Endothelial cell of umbilical vein (primary cell): ENCODE measurements at regions not wholly inside any gene's neighbourhood (a gene's known extent, or its start where the extent isn't known, plus 50 kb on each side); places are given as distances from the start of the nearest gene placed in this dataset.

Experiments
- BruUV-seq: library from RNA; stranded (reverse); fragments of 400-500 nt; replicated peaks from 2 replicates; lab custom pipeline; 2021; lab: Mats Ljungman, UMichigan
- CTCF ChIA-PET: fragments of 300-600, 350-600 bp; sonication (Branson Sonifier 250); formaldehyde crosslinking; loops from one replicate; lab custom pipeline; 2021; ENCODE audit warnings: antibody characterized with exemption, inconsistent platforms; lab: Charles Lee
- POLR2A ChIA-PET: fragments of 300-600, 350-600 bp; sonication (Branson Sonifier 250); formaldehyde crosslinking; loops from one replicate; lab custom pipeline; 2021; ENCODE audit warnings: antibody characterized with exemption, inconsistent platforms; lab: Charles Lee
- DNase-seq: peaks from one replicate; pipeline ENCODE4 v3.0.0-alpha.2; 2011; ENCODE audit warnings: low read depth, low spot score
- FAIRE-seq: peaks from 2 replicates; lab custom pipeline; 2011; peaks lifted over from hg19 to GRCh38; lab: Jason Lieb, UNC
- H2AFZ ChIP-seq: 2 replicates; pipeline ENCODE4 v1.6.0; 2012; ENCODE audit warnings: low read depth, low read length, control low read depth, inconsistent platforms
- H3K27ac ChIP-seq: 2 replicates; pipeline ENCODE4 v1.5.1; 2011; ENCODE audit warnings: low read depth, mild to moderate bottlenecking, control low read depth, low read length, moderate library complexity; ENCODE audit not compliant: insufficient read depth
- H3K27me3 ChIP-seq, 2 experiments: 2 replicates each; pipeline versions ENCODE4 v1.6.0 to v1.6.1; 2011; ENCODE audit warnings: low read length in 2 of 2, mixed read lengths in 1 of 2; ENCODE audit not compliant: control insufficient read depth in 2 of 2, insufficient read depth in 2 of 2
- H3K36me3 ChIP-seq, 2 experiments: 2 replicates in 1 of 2; 3 replicates in 1 of 2; pipeline ENCODE4 v1.5.1; 2011; ENCODE audit warnings: low read length in 2 of 2, mild to moderate bottlenecking in 1 of 2, moderate library complexity in 1 of 2; ENCODE audit not compliant: control insufficient read depth in 2 of 2, insufficient read depth in 2 of 2; ENCODE audit errors: extremely low read depth in 1 of 2
- H3K4me1 ChIP-seq: 3 replicates; pipeline ENCODE4 v1.5.1; 2011; ENCODE audit warnings: mild to moderate bottlenecking, low read length; ENCODE audit not compliant: control insufficient read depth, insufficient read depth; ENCODE audit errors: extremely low read depth
- H3K4me2 ChIP-seq: 2 replicates; pipeline ENCODE4 v1.6.1; 2011; ENCODE audit warnings: low read length, control low read depth, mixed read lengths; ENCODE audit not compliant: insufficient read depth
- H3K4me3 ChIP-seq, 3 experiments: fragments of 200-600 bp in 1 of 3; sonication (generic), shearing (Covaris generic) in 1 of 3; replicated peaks in 1 of 3; 2 replicates each; pipeline ENCODE4 v1.5.1; 2011 to 2016; ENCODE audit warnings: control low read depth in 3 of 3, low read length in 3 of 3, mild to moderate bottlenecking in 2 of 3, inconsistent platforms in 1 of 3, low read depth in 1 of 3, moderate library complexity in 1 of 3; ENCODE audit not compliant: insufficient read depth in 1 of 3
- H3K79me2 ChIP-seq: 2 replicates; pipeline ENCODE4 v1.6.0; 2012; ENCODE audit warnings: low read length, inconsistent platforms; ENCODE audit not compliant: control insufficient read depth, insufficient read depth
- H3K9ac ChIP-seq: replicated peaks from 2 replicates; pipeline ENCODE3; 2011; ENCODE audit warnings: low read length, control low read depth; ENCODE audit not compliant: insufficient read depth; ENCODE audit errors: extremely low read depth
- H3K9me1 ChIP-seq: replicated peaks from 3 replicates; pipeline ENCODE4 v1.6.0; 2011; ENCODE audit warnings: mild to moderate bottlenecking, low read length; ENCODE audit not compliant: control insufficient read depth, insufficient read depth; ENCODE audit errors: extremely low read depth
- H3K9me3 ChIP-seq: replicated peaks from 2 replicates; pipeline ENCODE4 v1.5.1; 2012; ENCODE audit warnings: low read length, inconsistent platforms; ENCODE audit not compliant: control insufficient read depth, insufficient read depth
- H4K20me1 ChIP-seq: replicated peaks from 2 replicates; pipeline ENCODE3; 2011; ENCODE audit warnings: mild to moderate bottlenecking, low read length; ENCODE audit not compliant: control insufficient read depth, insufficient read depth; ENCODE audit errors: extremely low read depth
- CTCF ChIP-seq, 2 donors: IDR thresholded peaks; 1 replicate in 1 of 2; 2 replicates in 1 of 2; pipeline ENCODE4 v1.5.1; 2011; ENCODE audit warnings: low read length in 2 of 2, mild to moderate bottlenecking in 2 of 2, moderate library complexity in 2 of 2, control low read depth in 1 of 2, inconsistent platforms in 1 of 2, low read depth in 1 of 2; ENCODE audit not compliant: insufficient read depth in 1 of 2; ENCODE audit errors: extremely low read depth in 1 of 2
- EZH2 ChIP-seq: IDR thresholded peaks from 2 replicates; pipeline ENCODE4 v1.6.1; 2012; ENCODE audit warnings: borderline replicate concordance, low read depth, mild to moderate bottlenecking, moderate library complexity, low read length, inconsistent platforms; ENCODE audit not compliant: severe bottlenecking
- FOS ChIP-seq: IDR thresholded peaks from 2 replicates; pipeline ENCODE4 v1.6.1; 2011; ENCODE audit warnings: mild to moderate bottlenecking, low read length, moderate library complexity, borderline replicate concordance; ENCODE audit not compliant: insufficient read depth
- GATA2 ChIP-seq: IDR thresholded peaks from 2 replicates; pipeline ENCODE4 v1.7.0; 2011; ENCODE audit warnings: low read depth, mild to moderate bottlenecking, moderate library complexity, mixed read lengths, low read length; ENCODE audit not compliant: insufficient read length, insufficient read depth
- JUN ChIP-seq: IDR thresholded peaks from 2 replicates; pipeline ENCODE4 v1.6.1; 2011; ENCODE audit warnings: borderline replicate concordance, low read depth; ENCODE audit not compliant: insufficient read length, insufficient read depth
- MYC ChIP-seq: IDR thresholded peaks from one replicate; pipeline ENCODE4 v1.6.1; 2011; ENCODE audit warnings: mild to moderate bottlenecking, low read depth, low read length
- POLR2A ChIP-seq: IDR thresholded peaks from 2 replicates; pipeline ENCODE4 v1.6.1; 2012; ENCODE audit warnings: low read depth, mild to moderate bottlenecking, control low read depth, low read length
- POLR2AphosphoS5 ChIP-seq: IDR thresholded peaks from 2 replicates; pipeline ENCODE4 v1.6.1; 2012; ENCODE audit warnings: low read depth, mild to moderate bottlenecking, control low read depth, low read length, moderate library complexity; ENCODE audit not compliant: insufficient read depth
- dilution Hi-C: fragments of 300-500 bp; cut with MboI; formaldehyde crosslinking; loops from one replicate; pipeline ENCODE4 v1.15.0; 2019; ENCODE audit warnings: low sequenced_read_pairs; ENCODE audit not compliant: extremely low pct_ligation_motif_present
- intact Hi-C: fragments of 100-400 bp; cut with micrococcal nuclease; formaldehyde crosslinking; loops from one replicate; pipeline ENCODE4 v1.10.0; 2022
- TF ChIP-seq, protein P1 (sequence below): IDR thresholded peaks from 2 replicates; pipeline ENCODE4 v1.6.1; 2011; ENCODE audit not compliant: insufficient read depth, insufficient read length

DNA sequence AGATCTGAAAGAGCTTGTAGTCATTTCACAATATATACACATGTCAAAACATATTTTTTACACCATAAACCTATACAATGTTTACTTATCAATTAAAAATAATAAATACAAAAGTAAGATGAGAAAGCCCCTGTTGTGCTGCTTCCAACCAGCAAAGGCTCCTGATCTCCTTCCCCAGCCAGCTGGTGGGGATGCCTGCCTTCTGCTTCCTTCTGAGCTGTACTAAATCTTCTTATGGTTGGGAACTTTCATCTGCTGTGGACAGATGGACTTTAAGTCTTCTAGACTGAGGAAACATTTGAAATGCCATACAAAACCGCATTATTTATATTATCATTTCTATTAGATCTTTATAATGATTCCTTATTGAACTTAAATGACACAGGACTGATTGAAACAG lies 745.3 kb upstream of the CHD1 start:
- CTCF ChIA-PET, result interaction anchor here (1.6 to 1.9 kb wide), 2 partner anchors 17 to 25 kb away, joined by 3 to 4 read pairs; no protein-coding TSS in a partner anchor
- FAIRE-seq, result no peak
- dilution Hi-C loops, result no loop called here

More for the DNA sequence above, 745.3 kb upstream of the CHD1 start:
- Histone ChIP-seq H2AFZ (peak overlapping the region; percentile 23), H3K4me2 (no peak overlapping the region), H3K4me3 (no peak overlapping the region), H3K27me3 (no peaks in the 10 kb centered on the region), H3K36me3 (no peaks in the 10 kb centered on the region), H3K9ac (no peak overlapping the region), H3K9me3 (no peaks in the 10 kb centered on the region), H3K27ac (no peak overlapping the region), H3K79me2 (no peaks in the 10 kb centered on the region), H4K20me1 (no peaks in the 10 kb centered on the region), H3K4me1 (no peaks in the 10 kb centered on the region), H3K9me1 (no peaks in the 10 kb centered on the region)
- DNase-seq, result peak; percentile 2
- POLR2A ChIA-PET, result no interaction called here
- intact Hi-C loops, result no loop called here
- no TSS peak for BruUV-seq
- TF ChIP-seq, protein P1, sequence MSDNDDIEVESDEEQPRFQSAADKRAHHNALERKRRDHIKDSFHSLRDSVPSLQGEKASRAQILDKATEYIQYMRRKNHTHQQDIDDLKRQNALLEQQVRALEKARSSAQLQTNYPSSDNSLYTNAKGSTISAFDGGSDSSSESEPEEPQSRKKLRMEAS, result no peak
- no peak for TF ChIP-seq POLR2A
- TF ChIP-seq JUN, result no peak
- TF ChIP-seq CTCF (IDR thresholded peaks at IDR 0.05; ENCODE audit: extremely low read depth in 1 of 2, insufficient read depth in 1 of 2, low read depth in 1 of 2, low read length in 2 of 2), result no peak
- TF ChIP-seq FOS, result no peak
- no peak for TF ChIP-seq GATA2
- no peak for TF ChIP-seq EZH2
- TF ChIP-seq POLR2AphosphoS5, result no peak
- TF ChIP-seq MYC, result no peak
